GM12878 (cell line): ENCODE measurements at regions not wholly inside any gene's neighbourhood (a gene's known extent, or its start where the extent isn't known, plus 50 kb on each side); places are given as distances from the start of the nearest gene placed in this dataset.
A peak's percentile ranks its signal among the peaks of the same experiment; 100 is the strongest.

Experiments
- ATF3 ChIP-seq: IDR thresholded peaks from 2 replicates; pipeline ENCODE4 v1.6.1; 2011; ENCODE audit warnings: low read depth, mild to moderate bottlenecking, low read length, moderate library complexity, borderline replicate concordance; ENCODE audit errors: extremely low read depth
- ATF7 ChIP-seq: fragments of 450-650 bp; IDR thresholded peaks from 2 replicates; pipeline ENCODE4 v1.6.1; 2016; ENCODE audit warnings: low read depth, mild to moderate bottlenecking
- CHD4 ChIP-seq: fragments of 200-600 bp; sonication (generic); IDR thresholded peaks from 2 replicates; pipeline ENCODE4 v1.6.1; 2016; ENCODE audit warnings: mild to moderate bottlenecking
- CTCF ChIP-seq, 3 experiments: IDR thresholded peaks in 2 of 3; conservative IDR thresholded peaks in 1 of 3; 2 replicates each; pipeline ENCODE4 v1.5.1; 2011; ENCODE audit warnings: low read depth in 3 of 3, low read length in 3 of 3, mild to moderate bottlenecking in 3 of 3, control low read depth in 2 of 3, moderate library complexity in 2 of 3, inconsistent platforms in 1 of 3, mixed read lengths in 1 of 3; ENCODE audit not compliant: control insufficient read depth in 2 of 3, insufficient read depth in 1 of 3; ENCODE audit errors: extremely low read depth in 1 of 3
- FOXK2 ChIP-seq: fragments of 450-650 bp; IDR thresholded peaks from 2 replicates; pipeline ENCODE4 v1.6.1; 2017; ENCODE audit warnings: mild to moderate bottlenecking, moderate library complexity
- PAX8 ChIP-seq: fragments of 450-650 bp; IDR thresholded peaks from 2 replicates; pipeline ENCODE4 v1.6.1; 2017; ENCODE audit warnings: mild to moderate bottlenecking, moderate library complexity
- PBX3 ChIP-seq: IDR thresholded peaks from 2 replicates; pipeline ENCODE4 v1.6.1; 2011; ENCODE audit warnings: mild to moderate bottlenecking, low read depth, low read length, moderate library complexity; ENCODE audit not compliant: insufficient replicate concordance
- RAD21 ChIP-seq: IDR thresholded peaks from 2 replicates; pipeline ENCODE4 v1.6.1; 2011; ENCODE audit warnings: mild to moderate bottlenecking, low read depth, low read length, moderate library complexity; ENCODE audit not compliant: insufficient read depth
- RAD51 ChIP-seq: fragments of 450-650 bp; IDR thresholded peaks from 2 replicates; pipeline ENCODE4 v1.6.1; 2016; ENCODE audit warnings: moderate library complexity, mild to moderate bottlenecking, inconsistent platforms
- TAF1 ChIP-seq: IDR thresholded peaks from 2 replicates; pipeline ENCODE4 v1.6.1; 2011; ENCODE audit warnings: mild to moderate bottlenecking, low read depth, low read length, borderline replicate concordance
- YBX1 ChIP-seq: fragments of 450-650 bp; IDR thresholded peaks from 2 replicates; pipeline ENCODE4 v1.6.1; 2016; ENCODE audit warnings: antibody characterized with exemption
- ZBTB11 ChIP-seq: fragments of 450-650 bp; formaldehyde crosslinking; IDR thresholded peaks from 2 replicates; pipeline ENCODE4 v1.5.0; 2022; ENCODE audit warnings: mild to moderate bottlenecking, missing genetic modification characterization
- ZNF622 ChIP-seq: fragments of 450-650 bp; IDR thresholded peaks from 2 replicates; pipeline ENCODE4 v1.6.1; 2017; ENCODE audit warnings: mild to moderate bottlenecking, inconsistent platforms
- ZSCAN29 ChIP-seq: fragments of 450-650 bp; IDR thresholded peaks from 2 replicates; pipeline ENCODE4 v1.6.1; 2017; ENCODE audit warnings: mild to moderate bottlenecking, moderate library complexity

GRCh38 chr10:90592638-90593302 is 265.1 kb downstream of the HTR7 start (continued):
- TF ChIP-seq CTCF (IDR thresholded peaks at IDR 0.05 in 2 of 3, conservative IDR thresholded peaks at IDR 0.05 in 1 of 3; ENCODE audit: control insufficient read depth in 2 of 3, extremely low read depth in 1 of 3, insufficient read depth in 1 of 3, low read depth in 3 of 3, low read length in 3 of 3), result peak; percentile 51 to 56 (median 51)
- no peak for TF ChIP-seq TAF1
- TF ChIP-seq ZNF622, result no peak
- no peak for TF ChIP-seq YBX1
- TF ChIP-seq ATF7, result no peak
- no peak for TF ChIP-seq RAD51
- no peak for TF ChIP-seq PAX8
- no peak for TF ChIP-seq CHD4
- no peak for TF ChIP-seq ZBTB11
- no peak for TF ChIP-seq ATF3
- TF ChIP-seq FOXK2, result no peak
- peak; percentile 80 for TF ChIP-seq RAD21
- no peak for TF ChIP-seq PBX3
- no peak for TF ChIP-seq ZSCAN29
- TF ChIP-seq, all 136 proteins: peak for 3
